Esophagus squamous epithelium (tissue), 4 donors: ENCODE measurements at regions not wholly inside any gene's neighbourhood (a gene's known extent, or its start where the extent isn't known, plus 50 kb on each side); places are given as distances from the start of the nearest gene placed in this dataset.
"Not testable (repeated sequence)": the region's sequence is repeated elsewhere in the genome, so short reads cannot be mapped to it uniquely, and the experiment has no call there.

Experiments used
- POLR2A ChIP-seq, 4 donors: fragments of 450-650 bp; IDR thresholded peaks; one replicate each; pipeline ENCODE4 v1.6.1; 2017; ENCODE audit warnings: antibody characterized with exemption in 4 of 4, mild to moderate bottlenecking in 4 of 4, moderate library complexity in 3 of 4
- TF ChIP-seq, protein P1 (sequence below), 6 experiments: fragments of 450-650 bp in 4 of 6; fragments of 200-600 bp in 2 of 6; sonication (generic) in 2 of 6; IDR thresholded peaks; one replicate each; pipeline ENCODE4 v1.5.1; 2016 to 2019; ENCODE audit warnings: antibody characterized with exemption in 6 of 6, mild to moderate bottlenecking in 4 of 6, moderate library complexity in 4 of 6

DNA sequence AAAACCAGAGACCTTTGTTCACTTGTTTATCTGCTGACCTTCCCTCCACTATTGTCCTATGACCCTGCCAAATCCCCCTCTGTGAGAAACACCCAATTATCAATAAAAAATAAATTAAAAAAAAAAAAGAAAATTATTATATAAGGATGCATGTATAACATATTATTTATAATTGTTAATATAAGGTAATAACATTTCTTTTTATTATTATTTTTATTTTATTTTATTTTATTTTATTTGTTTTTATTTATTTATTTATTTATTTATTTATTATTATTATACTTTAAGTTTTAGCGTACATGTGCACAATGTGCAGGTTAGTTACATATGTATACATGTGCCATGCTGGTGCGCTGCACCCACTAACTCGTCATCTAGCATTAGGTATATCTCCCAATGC is 672.9 kb upstream of the IMPG1 start:
- TF ChIP-seq, protein P1, sequence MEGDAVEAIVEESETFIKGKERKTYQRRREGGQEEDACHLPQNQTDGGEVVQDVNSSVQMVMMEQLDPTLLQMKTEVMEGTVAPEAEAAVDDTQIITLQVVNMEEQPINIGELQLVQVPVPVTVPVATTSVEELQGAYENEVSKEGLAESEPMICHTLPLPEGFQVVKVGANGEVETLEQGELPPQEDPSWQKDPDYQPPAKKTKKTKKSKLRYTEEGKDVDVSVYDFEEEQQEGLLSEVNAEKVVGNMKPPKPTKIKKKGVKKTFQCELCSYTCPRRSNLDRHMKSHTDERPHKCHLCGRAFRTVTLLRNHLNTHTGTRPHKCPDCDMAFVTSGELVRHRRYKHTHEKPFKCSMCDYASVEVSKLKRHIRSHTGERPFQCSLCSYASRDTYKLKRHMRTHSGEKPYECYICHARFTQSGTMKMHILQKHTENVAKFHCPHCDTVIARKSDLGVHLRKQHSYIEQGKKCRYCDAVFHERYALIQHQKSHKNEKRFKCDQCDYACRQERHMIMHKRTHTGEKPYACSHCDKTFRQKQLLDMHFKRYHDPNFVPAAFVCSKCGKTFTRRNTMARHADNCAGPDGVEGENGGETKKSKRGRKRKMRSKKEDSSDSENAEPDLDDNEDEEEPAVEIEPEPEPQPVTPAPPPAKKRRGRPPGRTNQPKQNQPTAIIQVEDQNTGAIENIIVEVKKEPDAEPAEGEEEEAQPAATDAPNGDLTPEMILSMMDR (IDR thresholded peaks at IDR 0.05) = not testable (repeated sequence)
- TF ChIP-seq POLR2A (IDR thresholded peaks at IDR 0.05) = not testable (repeated sequence)
